ENCODE measurements at regions not wholly inside any gene's neighbourhood (a gene's known extent, or its start where the extent isn't known, plus 50 kb on each side); places are given as distances from the start of the nearest gene placed in this dataset.

DNA sequence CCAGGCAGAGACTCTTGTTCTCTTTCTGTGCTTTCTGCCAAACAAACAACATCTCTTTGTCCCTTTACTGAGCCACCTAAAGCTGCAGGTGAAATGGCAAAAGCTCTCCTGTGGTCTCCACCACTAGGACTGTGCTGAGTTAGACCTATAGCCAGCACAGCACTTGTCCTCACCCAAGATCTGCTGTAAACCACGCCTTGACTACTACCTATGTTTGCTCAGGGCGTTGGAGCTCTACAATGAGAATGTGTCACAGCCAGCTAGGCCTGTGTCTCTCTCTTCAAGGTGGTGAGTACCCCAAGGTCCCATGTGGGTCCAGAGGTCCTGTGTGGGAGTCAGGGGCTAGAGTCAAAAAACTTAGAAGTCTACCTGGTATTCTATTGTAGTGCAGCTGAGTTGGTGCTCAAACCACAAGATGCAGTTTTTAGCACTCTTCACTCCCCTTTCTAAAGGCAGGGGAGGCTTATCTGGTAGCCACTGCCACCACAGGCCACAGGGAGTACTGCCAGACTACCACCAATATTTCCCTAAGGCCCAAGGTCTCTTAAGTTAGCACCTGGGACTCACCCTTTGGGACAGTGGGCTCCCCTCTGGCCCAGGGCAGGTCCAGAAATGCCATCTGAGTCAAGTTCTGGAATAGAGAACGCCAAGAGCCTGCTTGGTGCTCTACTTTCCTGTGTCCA lies 96.8 kb upstream of the RPRM start:
- Histone ChIP-seq H3K27me3 (replicated peaks in 1 of 2; ENCODE audit: control insufficient read depth in 2 of 2, insufficient read depth in 2 of 2, low read length in 1 of 2) (no peaks in the 10 kb centered on the region), H3K9me3 (replicated peaks; ENCODE audit: control insufficient read depth, insufficient read depth, low read length) (no peaks in the 10 kb centered on the region), H3K27ac (ENCODE audit: control insufficient read depth, insufficient read depth) (no peak overlapping the region), H3K4me3 (no peak overlapping the region), H3K4me1 (ENCODE audit: control insufficient read depth, insufficient read depth, low read length) (no peaks in the 10 kb centered on the region), H3K9ac (ENCODE audit: control insufficient read depth, insufficient read depth, low read length) (no peak overlapping the region), H4K20me1 (ENCODE audit: control insufficient read depth, insufficient read depth) (no peaks in the 10 kb centered on the region), H3K79me2 (ENCODE audit: control insufficient read depth, insufficient read depth, low read length) (no peaks in the 10 kb centered on the region), H3K4me2 (ENCODE audit: control insufficient read depth, insufficient read depth) (no peak overlapping the region), H3K36me3 (ENCODE audit: control insufficient read depth in 2 of 2, insufficient read depth in 2 of 2, low read length in 1 of 2) (no peaks in the 10 kb centered on the region), H2AFZ (ENCODE audit: control insufficient read depth, low read depth, low read length) (no peak overlapping the region)
- ChIA-PET POLR2A (no interaction called here), SMC1A (ENCODE audit: uncharacterized antibody, unreplicated experiment) (no interaction called here), CTCF (interaction anchor here (0.6 kb wide), 1 partner anchor 573 kb away, joined by 3 read pairs; no protein-coding TSS in a partner anchor), RAD21 (ENCODE audit: unreplicated experiment) (no interaction called here)
- ATAC-seq (peak; percentile 71), DNase-seq (ENCODE audit: low read depth, low spot score) (no peak), FAIRE-seq (no peak)
- TF ChIP-seq, protein P1, sequence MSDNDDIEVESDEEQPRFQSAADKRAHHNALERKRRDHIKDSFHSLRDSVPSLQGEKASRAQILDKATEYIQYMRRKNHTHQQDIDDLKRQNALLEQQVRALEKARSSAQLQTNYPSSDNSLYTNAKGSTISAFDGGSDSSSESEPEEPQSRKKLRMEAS (IDR thresholded peaks at IDR 0.05; ENCODE audit: low read depth, low read length), result no peak
- in situ Hi-C loops (cut with MboI) (no loop called here), intact Hi-C loops (cut with micrococcal nuclease; ENCODE audit: unreplicated experiment) (no loop called here)
- WGBS (ENCODE audit: insufficient coverage, insufficient replicate concordance, low lambda C conversion rate, missing lambda C conversion rate), result 0% methylated on average over 3 of the region's 3 CpGs
- no TSS peak for BruUV-seq (replicated peaks)

- no peaks in the 10 kb centered on the region for H3K79me2 ChIP-seq (ENCODE audit: control insufficient read depth, insufficient read depth, low read length)
- H4K20me1 ChIP-seq (ENCODE audit: control insufficient read depth, insufficient read depth), result no peaks in the 10 kb centered on the region
- TF ChIP-seq ETV6 (conservative IDR thresholded peaks at IDR 0.05 in 1 of 2, IDR thresholded peaks at IDR 0.05 in 1 of 2; ENCODE audit: borderline replicate concordance in 1 of 2, low read depth in 1 of 2) (no peak), MXI1 (IDR thresholded peaks at IDR 0.05; ENCODE audit: low read depth, low read length) (no peak), IRF4 (IDR thresholded peaks at IDR 0.05; ENCODE audit: low read depth, low read length) (no peak)
- ChIA-PET CTCF (no interaction called here), POLR2A (no interaction called here), SMC1A (ENCODE audit: uncharacterized antibody, unreplicated experiment) (no interaction called here), RAD21 (ENCODE audit: unreplicated experiment) (no interaction called here)
- H3K4me2 ChIP-seq (ENCODE audit: control insufficient read depth, insufficient read depth), result no peak overlapping the region
- FAIRE-seq (no peak), DNase-seq (ENCODE audit: low read depth, low spot score) (no peak), ATAC-seq (no peak)
- H3K36me3 ChIP-seq (ENCODE audit: control insufficient read depth in 2 of 2, insufficient read depth in 2 of 2, low read length in 1 of 2), result no peaks in the 10 kb centered on the region
- H3K4me1 ChIP-seq (ENCODE audit: control insufficient read depth, insufficient read depth, low read length), result no peaks in the 10 kb centered on the region
- H3K9me3 ChIP-seq (replicated peaks; ENCODE audit: control insufficient read depth, insufficient read depth, low read length), result no peaks in the 10 kb centered on the region
- H3K9ac ChIP-seq (ENCODE audit: control insufficient read depth, insufficient read depth, low read length), result no peak overlapping the region
- WGBS (ENCODE audit: insufficient coverage, insufficient replicate concordance, low lambda C conversion rate, missing lambda C conversion rate), result 0% methylated on average over 2 of the region's 2 CpGs
- no TSS peak for BruUV-seq (replicated peaks)
- no peak overlapping the region for H3K27ac ChIP-seq (ENCODE audit: control insufficient read depth, insufficient read depth)
- intact Hi-C loops (cut with micrococcal nuclease; ENCODE audit: unreplicated experiment), result no loop called here
- H2AFZ ChIP-seq (ENCODE audit: control insufficient read depth, low read depth, low read length), result no peak overlapping the region
- in situ Hi-C loops (cut with MboI), result no loop called here
- H3K4me3 ChIP-seq, result no peak overlapping the region
- no peaks in the 10 kb centered on the region for H3K27me3 ChIP-seq (replicated peaks in 1 of 2; ENCODE audit: control insufficient read depth in 2 of 2, insufficient read depth in 2 of 2, low read length in 1 of 2)
Measured at GRCh38 chr2:153584244-153584643, 105.7 kb upstream of the RPRM start.
